DOHH2 (cell line): ENCODE measurements at regions not wholly inside any gene's neighbourhood (a gene's known extent, or its start where the extent isn't known, plus 50 kb on each side); places are given as distances from the start of the nearest gene placed in this dataset.

Experiments used
- EZH2phosphoT487 ChIP-seq: fragments of 200-600 bp; sonication (generic); IDR thresholded peaks from 2 replicates; pipeline ENCODE4 v1.6.1; 2017; ENCODE audit warnings: borderline replicate concordance, mild to moderate bottlenecking, antibody characterized with exemption, low read length, moderate library complexity, mixed read lengths
- TF ChIP-seq, protein P1 (sequence below): fragments of 200-600 bp; sonication (generic); IDR thresholded peaks from one replicate; pipeline ENCODE4 v1.5.1; 2014; ENCODE audit warnings: antibody characterized with exemption, mild to moderate bottlenecking, low read depth, low read length; ENCODE audit not compliant: poor library complexity, severe bottlenecking

DNA sequence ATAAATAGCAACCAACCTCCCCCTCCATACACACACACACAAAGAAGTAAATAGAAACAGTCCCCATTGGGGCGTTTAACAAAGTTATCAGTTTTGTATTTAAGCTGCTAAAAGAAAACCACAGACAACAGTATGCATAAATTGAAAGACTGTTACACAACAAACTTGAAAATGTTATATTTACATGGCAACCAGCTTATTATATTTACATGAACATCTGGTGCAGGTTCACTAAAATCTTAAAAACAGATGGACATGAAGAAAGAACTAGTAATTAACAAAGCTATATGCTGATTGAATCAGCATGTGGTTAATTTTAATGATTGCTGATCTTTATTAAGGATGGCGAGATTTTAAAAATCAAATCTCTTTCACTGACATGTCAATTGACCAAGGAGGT lies 384.7 kb downstream of the LRRIQ3 start:
- TF ChIP-seq, protein P1, sequence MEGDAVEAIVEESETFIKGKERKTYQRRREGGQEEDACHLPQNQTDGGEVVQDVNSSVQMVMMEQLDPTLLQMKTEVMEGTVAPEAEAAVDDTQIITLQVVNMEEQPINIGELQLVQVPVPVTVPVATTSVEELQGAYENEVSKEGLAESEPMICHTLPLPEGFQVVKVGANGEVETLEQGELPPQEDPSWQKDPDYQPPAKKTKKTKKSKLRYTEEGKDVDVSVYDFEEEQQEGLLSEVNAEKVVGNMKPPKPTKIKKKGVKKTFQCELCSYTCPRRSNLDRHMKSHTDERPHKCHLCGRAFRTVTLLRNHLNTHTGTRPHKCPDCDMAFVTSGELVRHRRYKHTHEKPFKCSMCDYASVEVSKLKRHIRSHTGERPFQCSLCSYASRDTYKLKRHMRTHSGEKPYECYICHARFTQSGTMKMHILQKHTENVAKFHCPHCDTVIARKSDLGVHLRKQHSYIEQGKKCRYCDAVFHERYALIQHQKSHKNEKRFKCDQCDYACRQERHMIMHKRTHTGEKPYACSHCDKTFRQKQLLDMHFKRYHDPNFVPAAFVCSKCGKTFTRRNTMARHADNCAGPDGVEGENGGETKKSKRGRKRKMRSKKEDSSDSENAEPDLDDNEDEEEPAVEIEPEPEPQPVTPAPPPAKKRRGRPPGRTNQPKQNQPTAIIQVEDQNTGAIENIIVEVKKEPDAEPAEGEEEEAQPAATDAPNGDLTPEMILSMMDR: no peak
- no peak for TF ChIP-seq EZH2phosphoT487
